ENCODE measurements at regions not wholly inside any gene's neighbourhood (a gene's known extent, or its start where the extent isn't known, plus 50 kb on each side); places are given as distances from the start of the nearest gene placed in this dataset.

GRCh38 chr4:116872308-116872707 lies 213.1 kb downstream of the TRAM1L1 start:
- H3K9me3 Mint-ChIP-seq, result no peaks in the 10 kb centered on the region
- peak overlapping the region; percentile 25 to 72 (median 38) for H3K27ac Mint-ChIP-seq
- no peaks in the 10 kb centered on the region for H3K27me3 Mint-ChIP-seq (ENCODE audit: low read depth)
- H3K36me3 Mint-ChIP-seq (ENCODE audit: low read depth), result no peaks in the 10 kb centered on the region
- peaks cover 11% of the 10 kb centered on the region for H3K4me1 Mint-ChIP-seq
- no peak for TF ChIP-seq CTCF (IDR thresholded peaks at IDR 0.05; ENCODE audit: unreplicated experiment in 3 of 3)
- no peak overlapping the region for H3K4me3 Mint-ChIP-seq

GRCh38 chr4:116870686-116871085 lies 214.7 kb downstream of the TRAM1L1 start:
- no peaks in the 10 kb centered on the region for H3K36me3 Mint-ChIP-seq (ENCODE audit: low read depth)
- no peaks in the 10 kb centered on the region for H3K27me3 Mint-ChIP-seq (ENCODE audit: low read depth)
- peaks cover 11% of the 10 kb centered on the region for H3K4me1 Mint-ChIP-seq
- H3K9me3 Mint-ChIP-seq, result no peaks in the 10 kb centered on the region
- H3K4me3 Mint-ChIP-seq, result no peak overlapping the region
- no peak for TF ChIP-seq CTCF (IDR thresholded peaks at IDR 0.05; ENCODE audit: unreplicated experiment in 3 of 3)
- H3K27ac Mint-ChIP-seq, result no peak overlapping the region

- peak overlapping the region in 1 of 3 experiments; percentile 17 for H3K27ac Mint-ChIP-seq
- H3K4me3 Mint-ChIP-seq, result no peak overlapping the region
- TF ChIP-seq CTCF (IDR thresholded peaks at IDR 0.05; ENCODE audit: unreplicated experiment in 3 of 3), result no peak
- peaks cover 13% of the 10 kb centered on the region for H3K4me1 Mint-ChIP-seq
- H3K36me3 Mint-ChIP-seq (ENCODE audit: low read depth), result no peaks in the 10 kb centered on the region
- no peaks in the 10 kb centered on the region for H3K9me3 Mint-ChIP-seq
- no peaks in the 10 kb centered on the region for H3K27me3 Mint-ChIP-seq (ENCODE audit: low read depth)
These were observed 219.3 kb downstream of the TRAM1L1 start for GRCh38 chr4:116866106-116866505.

GRCh38 chr4:116862592-116862991 lies 222.8 kb downstream of the TRAM1L1 start:
- H3K36me3 Mint-ChIP-seq (ENCODE audit: low read depth), result no peaks in the 10 kb centered on the region
- H3K27ac Mint-ChIP-seq, result peak overlapping the region in 2 of 3 experiments; percentile 33 to 46
- H3K4me3 Mint-ChIP-seq, result no peak overlapping the region
- no peak for TF ChIP-seq CTCF (IDR thresholded peaks at IDR 0.05; ENCODE audit: unreplicated experiment in 3 of 3)
- peaks cover 5% of the 10 kb centered on the region for H3K4me1 Mint-ChIP-seq
- no peaks in the 10 kb centered on the region for H3K9me3 Mint-ChIP-seq
- no peaks in the 10 kb centered on the region for H3K27me3 Mint-ChIP-seq (ENCODE audit: low read depth)

- no peaks in the 10 kb centered on the region for H3K9me3 Mint-ChIP-seq
- no peak for TF ChIP-seq CTCF (IDR thresholded peaks at IDR 0.05; ENCODE audit: unreplicated experiment in 3 of 3)
- peaks cover 5% of the 10 kb centered on the region for H3K4me1 Mint-ChIP-seq
- H3K27me3 Mint-ChIP-seq (ENCODE audit: low read depth), result no peaks in the 10 kb centered on the region
- H3K36me3 Mint-ChIP-seq (ENCODE audit: low read depth), result no peaks in the 10 kb centered on the region
- H3K27ac Mint-ChIP-seq, result no peak overlapping the region
- H3K4me3 Mint-ChIP-seq, result no peak overlapping the region
These were observed 224.5 kb downstream of the TRAM1L1 start for GRCh38 chr4:116860891-116861290.

- peak in 1 of 3 experiments; percentile 36 for TF ChIP-seq CTCF (IDR thresholded peaks at IDR 0.05; ENCODE audit: unreplicated experiment in 3 of 3)
- H3K27me3 Mint-ChIP-seq (ENCODE audit: low read depth), result no peaks in the 10 kb centered on the region
- peaks cover 3% of the 10 kb centered on the region for H3K9me3 Mint-ChIP-seq
- H3K27ac Mint-ChIP-seq, result no peak overlapping the region
- no peak overlapping the region for H3K4me3 Mint-ChIP-seq
- H3K36me3 Mint-ChIP-seq (ENCODE audit: low read depth), result no peaks in the 10 kb centered on the region
- no peaks in the 10 kb centered on the region for H3K4me1 Mint-ChIP-seq
These were observed 235.8 kb downstream of the TRAM1L1 start for GRCh38 chr4:116849620-116850019.

Measured in nephron (organoid).